HG03469 (cell line): ENCODE measurements at regions not wholly inside any gene's neighbourhood (a gene's known extent, or its start where the extent isn't known, plus 50 kb on each side); places are given as distances from the start of the nearest gene placed in this dataset.

Experiments used
- ATAC-seq: cut with Tn5 transposase; IDR thresholded peaks from one replicate; pipeline ENCODE4 v1.9.1; 2021; ENCODE audit warnings: mild to moderate bottlenecking, moderate library complexity, moderate number of reproducible peaks; ENCODE audit not compliant: unreplicated experiment

DNA sequence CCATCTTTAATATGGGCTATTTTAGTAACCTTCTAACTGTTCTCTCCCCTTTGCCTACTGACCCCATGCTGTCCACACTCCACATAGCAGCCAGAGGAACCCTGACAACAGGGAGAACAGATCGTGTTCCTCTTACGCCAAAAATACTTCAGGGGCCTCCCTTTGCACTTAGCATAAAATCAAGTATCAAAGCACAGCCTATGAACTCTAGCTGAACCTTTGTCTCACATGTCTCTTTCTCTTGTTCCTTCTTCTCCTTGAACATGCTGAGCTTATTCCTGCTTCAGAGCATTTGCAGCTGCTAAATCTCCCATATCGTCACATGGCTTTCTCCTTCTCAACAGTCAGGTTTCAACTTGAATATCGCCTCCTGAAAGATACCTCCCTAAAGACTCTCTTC is 698.8 kb upstream of the C9orf72 start:
- no peak for ATAC-seq

DNA sequence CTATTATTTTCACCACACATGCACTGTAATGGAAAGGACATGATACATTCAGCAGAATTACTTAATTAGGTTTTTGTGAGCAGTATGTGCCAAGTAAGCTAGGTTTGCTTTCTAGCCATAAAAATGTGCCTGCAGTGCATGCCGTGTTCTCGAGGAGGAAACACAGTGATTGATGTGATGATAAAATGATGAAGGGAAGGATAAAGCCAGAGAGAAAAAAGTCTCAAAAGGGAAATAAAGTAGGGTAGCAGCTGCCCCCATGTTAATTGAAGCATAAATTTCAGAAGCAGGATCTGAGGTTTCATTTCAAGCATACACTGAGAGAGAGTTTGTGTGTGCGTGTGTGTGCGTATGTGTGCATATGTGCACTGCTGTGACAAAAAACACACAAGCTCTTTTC is 714.2 kb upstream of the C9orf72 start:
- no peak for ATAC-seq

DNA sequence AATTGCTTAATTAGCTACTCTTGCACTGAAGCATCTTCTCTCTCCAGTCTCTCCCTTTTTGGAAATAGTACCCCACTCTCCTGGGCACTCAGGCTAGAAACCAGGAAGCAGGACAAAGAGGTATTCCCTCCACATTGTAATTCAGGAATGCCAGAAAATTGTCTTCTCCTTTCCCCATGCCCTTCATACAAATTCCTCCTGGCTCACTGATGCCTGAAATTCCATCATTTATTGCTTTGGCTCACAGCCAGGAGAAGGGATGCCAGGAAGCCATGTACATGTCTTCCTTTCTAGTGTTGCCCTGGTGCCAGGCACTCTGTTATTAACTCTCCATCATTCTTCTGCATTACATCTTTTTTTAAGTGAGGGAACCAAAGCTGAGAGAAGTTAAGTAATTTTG is 716.5 kb upstream of the C9orf72 start:
- no peak for ATAC-seq

DNA sequence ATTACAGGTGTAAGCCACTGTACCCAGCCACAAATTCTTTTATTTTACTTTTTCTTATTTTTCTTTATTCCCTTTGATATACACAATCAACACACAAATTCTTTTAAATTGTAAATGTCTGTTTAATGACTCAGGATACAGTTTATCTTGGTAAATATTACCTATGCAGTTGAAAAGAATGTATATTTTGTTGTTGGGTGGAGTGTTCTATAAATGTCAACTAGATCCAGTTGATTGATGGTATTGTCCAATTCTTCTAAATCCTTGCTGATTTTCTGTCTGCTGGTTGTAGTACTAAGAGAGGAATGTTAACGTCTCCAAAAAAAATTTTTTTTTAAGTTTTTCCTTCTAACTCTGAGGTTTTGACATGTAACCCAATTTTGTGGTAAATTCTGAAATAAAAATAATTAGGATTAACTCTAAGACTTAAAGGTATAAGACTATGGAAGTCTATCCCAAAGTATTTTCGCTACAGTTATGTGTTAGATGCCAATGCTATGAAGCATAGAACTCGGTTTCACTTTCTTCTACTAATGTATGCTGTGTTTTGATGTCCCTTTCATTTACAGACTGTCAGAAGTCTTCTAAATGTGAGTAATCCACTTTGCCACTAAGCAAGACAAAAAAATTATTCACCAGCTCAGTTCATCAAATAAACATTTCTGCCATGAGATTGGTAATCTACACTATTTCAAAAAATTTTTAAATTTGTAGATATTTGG is 720.2 kb upstream of the C9orf72 start:
- no peak for ATAC-seq

DNA sequence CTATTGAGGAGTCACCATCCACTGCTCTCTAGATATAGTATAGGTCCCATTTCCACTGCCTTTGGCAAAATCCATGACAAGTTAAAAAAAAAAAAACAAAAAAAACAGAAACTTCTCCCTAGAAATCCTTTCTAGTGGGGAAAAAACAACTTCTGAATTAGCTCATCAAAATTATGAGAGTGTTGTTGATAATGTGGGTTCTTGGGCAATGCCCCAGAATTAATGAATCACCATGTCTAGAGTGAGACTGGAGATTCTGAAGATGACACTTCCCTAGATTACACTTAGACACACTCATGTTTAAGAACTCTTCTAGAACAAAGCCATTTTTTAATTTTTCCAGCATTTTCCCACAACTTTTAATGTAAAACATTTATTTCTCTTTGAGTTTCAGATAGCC is 728.0 kb upstream of the C9orf72 start:
- no peak for ATAC-seq

DNA sequence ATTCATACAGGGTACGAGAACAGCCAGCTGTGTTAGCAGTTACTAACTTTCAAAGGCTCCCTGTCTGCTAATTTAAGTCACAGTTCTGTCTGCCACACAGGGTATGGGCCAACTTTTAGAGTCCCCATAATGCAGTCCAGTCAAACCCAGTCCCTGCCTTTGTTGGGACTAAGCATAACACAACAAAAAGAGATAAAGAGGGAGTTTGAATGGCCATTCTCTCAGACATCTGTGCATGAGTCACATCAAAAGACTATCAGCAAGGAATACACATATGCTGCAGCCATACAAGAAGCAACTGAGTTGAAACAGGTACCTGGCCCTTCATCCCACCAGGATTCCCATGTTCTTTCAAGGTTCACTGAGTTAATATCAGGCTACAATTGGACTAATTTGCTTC is 744.5 kb upstream of the C9orf72 start:
- no peak for ATAC-seq

DNA sequence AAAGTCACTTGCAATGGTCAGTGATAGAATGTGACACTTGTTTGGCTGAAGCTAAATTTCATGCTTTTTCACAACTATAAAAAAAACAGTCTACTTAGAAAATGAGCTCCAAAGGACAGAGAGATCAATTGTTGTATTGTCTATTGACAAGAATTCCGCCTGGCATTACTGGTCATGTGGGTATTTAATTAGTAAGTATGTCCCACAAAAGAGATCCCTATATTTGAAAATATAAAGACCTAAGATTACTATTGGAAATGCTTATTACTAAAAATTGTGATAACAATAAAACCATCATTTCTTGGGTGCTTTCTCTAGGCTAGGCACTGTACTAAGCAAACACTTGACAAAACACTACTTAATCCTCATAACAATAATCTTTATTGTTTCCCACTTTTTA is 745.2 kb upstream of the C9orf72 start:
- no peak for ATAC-seq

DNA sequence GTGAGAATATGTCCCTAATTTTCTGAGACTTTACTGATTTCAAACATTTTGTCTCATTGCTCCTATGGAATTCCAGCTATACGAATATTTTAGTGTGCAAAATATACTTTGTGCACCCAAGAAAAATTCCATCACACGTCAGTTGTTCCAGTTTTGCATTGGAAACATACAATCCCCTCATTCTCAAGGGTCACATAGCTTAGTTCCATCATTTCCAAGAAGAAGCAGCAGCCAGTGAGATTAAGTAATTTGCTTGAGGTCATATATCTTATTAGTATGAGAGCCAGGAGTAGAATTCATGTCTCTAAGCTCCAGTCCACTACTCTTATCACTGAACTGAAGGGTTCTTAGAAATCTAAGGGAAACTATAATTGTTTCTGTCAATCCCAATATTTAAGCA is 746.7 kb upstream of the C9orf72 start:
- no peak for ATAC-seq

DNA sequence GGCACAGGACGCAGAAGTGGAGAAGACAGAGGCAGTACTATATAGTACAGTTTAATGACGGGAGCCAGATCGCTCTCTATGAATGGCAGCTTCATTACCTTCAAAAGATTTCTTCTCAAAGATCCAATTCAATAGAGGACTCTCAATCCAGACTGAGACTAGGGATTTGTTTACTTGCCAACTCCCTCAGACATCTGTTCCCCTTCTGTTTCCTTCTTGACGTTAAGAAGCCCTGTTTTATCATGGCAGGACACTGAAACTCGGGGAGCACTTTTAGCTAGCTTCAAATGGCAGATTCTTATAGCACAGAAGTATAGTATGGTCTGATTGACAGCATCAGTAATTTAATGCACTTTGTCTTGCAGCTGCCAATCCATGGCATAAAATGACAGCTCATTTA is 747.3 kb upstream of the C9orf72 start:
- no peak for ATAC-seq

DNA sequence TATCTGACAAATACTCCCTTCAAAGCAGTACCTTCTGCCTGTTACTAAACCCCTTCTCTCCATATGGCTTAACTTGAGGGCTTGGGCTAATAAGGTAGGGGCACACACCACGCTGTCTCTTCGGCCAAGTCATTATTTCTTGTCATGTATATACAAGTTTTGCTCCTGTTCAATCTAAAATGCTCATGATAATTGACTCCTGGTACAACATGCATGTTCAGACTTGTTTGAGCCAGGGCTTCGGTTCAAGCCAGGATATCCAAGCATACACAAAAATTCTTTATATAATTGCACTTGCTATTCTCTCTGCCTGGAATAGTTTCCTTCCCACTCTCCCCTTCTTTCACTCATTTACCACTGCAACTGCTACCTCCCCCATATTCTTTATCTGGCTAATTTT is 756.0 kb upstream of the C9orf72 start:
- no peak for ATAC-seq

DNA sequence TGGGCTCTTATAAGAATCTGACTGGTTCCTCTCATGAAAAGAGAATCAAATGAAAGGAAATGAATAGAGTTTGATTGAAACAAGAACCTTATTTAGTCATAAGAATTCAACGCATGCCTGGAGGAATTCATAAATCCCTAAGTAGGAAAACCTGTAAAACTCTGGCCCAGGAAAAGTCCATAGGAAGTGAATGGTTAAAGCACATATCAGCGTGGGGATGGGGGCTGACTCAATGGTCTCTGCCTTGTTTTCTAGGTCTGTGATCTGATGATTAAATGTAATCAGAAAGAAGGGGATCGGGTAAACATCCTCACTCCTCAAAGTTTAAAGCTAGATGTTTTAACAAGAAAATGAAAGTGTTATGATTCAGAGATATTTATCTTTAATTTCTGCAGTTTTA is 759.4 kb upstream of the C9orf72 start:
- no peak for ATAC-seq

DNA sequence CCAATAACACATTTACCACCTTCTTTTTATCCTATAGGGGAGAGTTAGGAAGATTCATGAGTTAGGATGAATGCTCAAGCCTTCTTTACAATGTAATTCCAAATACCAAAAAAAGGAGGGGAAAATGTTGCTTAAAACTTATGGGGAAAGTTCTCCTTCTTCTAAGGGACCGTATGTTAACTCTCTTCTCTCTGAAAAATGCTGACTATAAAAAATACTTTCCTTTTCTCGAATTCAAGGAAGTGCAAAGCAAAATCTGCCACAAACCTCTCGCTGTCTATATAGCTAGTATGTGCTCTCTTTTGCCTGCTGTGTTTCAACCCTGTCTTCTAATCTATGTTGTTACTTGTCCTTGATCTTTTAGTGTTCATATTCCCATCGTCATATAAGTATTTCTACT is 768.6 kb upstream of the C9orf72 start:
- no peak for ATAC-seq

DNA sequence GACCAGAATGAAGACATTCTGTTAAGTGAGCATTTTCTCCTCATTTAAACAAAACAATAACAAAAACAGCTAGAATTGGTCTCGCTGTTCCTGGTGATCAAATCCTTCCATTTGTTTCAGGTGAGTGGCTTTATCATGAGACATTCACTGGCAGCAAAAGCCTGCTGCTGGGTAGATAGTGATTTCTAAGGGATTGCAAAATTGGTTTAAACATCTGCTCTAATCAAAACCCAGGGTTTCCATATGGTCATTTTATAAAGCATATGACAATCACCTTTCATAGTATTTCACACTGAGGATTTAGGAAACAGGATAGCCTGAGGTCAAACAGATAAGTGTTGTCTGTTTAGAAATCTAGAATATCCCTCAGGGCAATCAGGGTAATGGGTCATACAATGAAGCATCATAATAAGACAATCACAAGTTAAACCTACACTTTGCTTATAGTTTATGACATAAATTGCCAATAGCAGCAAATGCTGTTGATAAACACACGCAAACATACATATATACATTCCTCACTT is 769.6 kb upstream of the C9orf72 start:
- ATAC-seq: no peak

DNA sequence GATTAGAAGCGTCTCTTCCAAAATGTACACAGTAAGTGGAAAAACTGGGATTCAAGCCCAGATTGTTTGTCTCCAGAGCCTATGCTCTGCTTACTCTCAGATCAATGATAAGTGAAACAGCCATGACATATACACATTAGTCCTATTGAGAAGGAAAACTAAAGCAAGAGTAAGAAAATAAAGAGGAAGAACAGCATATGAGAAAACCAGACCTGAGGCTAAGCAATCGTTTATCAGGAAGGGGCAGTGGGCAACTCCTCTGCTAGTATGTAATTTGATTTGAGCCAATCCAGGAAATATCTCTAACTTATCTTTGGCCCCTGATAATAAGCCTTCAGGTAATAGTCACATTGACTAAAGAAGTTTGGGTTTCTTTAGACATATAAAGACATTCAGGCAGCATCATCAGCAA is 789.9 kb upstream of the C9orf72 start:
- no peak for ATAC-seq

DNA sequence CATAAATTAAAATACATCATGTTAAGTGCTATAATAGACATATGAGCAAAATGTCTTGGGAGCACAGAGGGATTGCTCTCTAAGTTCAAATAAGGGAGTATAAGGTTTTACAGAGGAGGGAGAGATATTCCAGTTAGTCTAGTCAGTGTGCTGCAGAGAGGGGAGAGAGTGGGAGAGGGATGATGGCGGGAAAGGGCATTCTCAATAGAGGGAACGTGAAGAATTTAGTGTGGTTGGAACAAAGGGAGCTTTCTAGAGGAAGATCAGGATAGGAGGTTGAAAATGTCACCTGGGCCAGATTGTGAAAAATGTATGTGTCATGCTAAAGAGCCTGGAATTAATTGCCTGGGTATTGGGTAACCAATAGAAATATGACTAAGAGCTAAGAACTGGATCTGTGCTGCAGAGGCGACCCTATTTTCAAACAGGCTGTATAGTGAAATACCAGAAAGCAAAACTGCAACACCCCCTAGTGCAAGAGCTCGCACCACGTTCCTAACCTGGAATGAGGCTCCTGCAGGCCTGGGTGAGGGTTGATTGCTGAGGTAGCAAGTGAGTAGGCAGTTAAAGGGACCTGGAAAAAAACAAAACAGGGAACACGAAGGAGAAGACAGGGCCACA is 791.8 kb upstream of the C9orf72 start:
- no peak for ATAC-seq

DNA sequence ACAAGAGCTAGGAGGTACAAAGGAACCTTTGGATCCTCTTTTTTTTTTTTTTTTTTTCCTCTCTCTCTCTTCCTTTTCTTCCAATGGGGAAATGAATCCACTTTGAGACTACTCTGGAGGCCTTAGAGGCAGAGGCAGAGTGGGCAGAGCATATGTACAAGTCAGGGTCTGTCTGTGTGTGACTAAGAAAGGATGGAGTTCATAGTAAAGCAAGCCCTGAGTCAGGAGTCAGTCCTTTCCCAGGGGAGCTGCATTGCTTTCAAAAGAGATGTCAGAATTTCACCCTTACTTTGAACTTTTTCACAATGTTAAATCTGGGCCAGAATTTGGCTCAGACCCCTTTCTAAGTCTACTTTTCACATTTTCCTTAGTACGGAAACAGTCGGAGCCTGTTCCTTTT is 792.4 kb upstream of the C9orf72 start:
- no peak for ATAC-seq

DNA sequence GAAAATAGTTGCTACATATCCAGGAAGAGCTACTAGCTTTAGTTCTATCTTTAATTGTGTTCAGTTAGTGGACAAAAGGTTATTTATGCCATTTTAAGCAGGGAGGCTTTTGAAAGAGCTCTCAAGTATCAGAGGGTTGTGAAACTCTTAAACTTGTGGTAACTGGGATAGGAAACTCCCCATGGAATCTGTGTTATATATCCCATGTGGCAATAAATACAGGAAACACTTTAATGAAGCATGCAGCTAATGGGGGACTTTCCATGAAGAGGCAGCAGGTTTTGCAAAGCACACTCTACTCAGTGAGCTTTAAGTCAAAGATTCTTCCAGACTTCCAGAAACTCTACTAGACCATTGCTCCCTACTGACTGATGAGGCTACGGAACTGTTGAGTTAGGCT is 805.0 kb upstream of the C9orf72 start:
- ATAC-seq: no peak

DNA sequence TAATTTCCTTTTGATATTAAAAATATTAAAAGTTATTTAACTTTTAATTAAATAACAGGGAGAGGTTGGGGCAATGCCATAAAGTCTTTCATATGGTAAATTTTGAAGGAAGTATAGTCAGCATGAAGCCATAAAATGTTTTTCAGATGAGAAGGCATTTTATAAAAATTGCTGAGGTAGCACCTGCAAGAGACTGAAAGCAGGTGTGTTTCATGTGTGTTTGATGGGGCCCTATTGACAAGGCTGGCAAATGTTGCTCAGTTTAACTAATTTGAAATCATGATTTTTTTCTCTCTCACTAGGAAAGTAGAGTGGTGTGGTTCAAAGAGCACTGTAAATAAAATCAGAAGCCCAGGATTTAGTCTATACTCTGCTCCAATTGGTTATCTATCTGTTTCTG is 805.8 kb upstream of the C9orf72 start:
- no peak for ATAC-seq

DNA sequence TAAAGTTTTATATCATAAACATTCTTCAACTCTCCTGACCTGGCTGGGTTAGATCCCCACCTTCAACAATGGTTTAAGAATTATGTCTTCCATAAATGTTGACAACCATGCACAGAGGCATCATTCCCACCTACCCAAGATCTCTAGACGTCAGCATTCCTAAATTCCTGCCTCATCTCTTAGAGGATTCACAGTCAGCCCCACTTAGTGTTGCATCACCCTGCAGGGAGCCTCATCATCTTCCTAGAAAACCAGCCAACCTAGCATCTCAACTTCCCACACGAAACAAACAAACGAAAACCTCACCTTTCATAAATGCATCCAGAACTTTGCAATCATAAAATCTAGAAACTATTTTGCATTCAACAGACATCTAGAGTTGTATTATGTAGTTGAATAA is 816.1 kb upstream of the C9orf72 start:
- ATAC-seq: no peak

DNA sequence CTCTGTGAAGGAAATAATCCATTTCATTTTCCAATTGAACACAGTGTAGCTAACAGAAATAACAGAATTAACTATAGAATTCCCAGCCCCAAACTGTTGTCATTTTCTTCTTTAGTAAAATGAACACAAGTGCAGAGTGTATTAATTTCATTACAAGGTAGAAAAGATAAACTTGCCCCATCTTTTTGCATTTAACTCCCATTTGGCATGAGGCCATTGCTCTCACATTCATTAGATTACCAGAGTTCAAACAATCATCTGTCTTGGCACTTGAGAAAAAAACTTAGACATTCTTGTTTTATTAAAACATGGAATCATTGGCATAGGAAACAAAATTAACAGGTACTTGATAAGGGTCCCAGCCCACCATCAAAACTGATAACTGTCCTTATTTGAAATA is 821.5 kb upstream of the C9orf72 start:
- ATAC-seq: no peak

DNA sequence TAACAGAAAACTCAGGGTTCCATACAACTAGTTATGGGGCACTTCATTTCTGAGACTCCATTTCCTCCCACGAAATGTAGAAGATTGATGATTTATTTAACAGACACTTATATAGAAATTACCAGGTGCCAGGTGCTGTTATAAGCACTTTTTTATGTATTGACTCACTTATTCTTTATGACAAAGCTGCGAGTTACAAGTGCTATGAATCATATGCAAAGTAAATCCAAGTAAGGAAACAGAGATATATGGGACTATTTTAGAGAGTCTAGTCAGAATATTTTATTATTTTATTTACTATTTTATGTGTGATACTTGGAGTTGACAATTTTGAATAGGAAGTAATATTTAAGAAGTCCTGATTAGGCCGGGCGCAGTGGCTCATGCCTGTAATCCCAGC is 822.8 kb upstream of the C9orf72 start:
- ATAC-seq: no peak

DNA sequence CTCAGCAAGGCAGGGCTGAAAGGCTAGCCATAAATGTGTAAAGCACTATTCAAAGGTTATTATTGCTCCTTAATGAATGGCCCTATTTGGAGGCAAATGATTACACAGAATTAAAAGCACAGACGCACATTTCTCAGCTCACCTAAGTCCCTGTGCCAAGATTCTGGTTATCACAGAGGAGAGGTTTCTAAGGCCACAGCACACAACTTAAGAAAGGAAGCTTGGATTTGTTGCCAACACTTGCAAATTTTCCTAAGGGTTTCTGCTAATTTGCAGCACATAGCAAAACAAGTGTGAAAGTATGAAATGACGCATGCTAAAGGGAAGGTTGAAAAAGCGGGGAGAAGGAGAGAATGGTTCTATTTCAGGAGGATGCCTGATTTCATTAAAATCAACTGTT is 834.1 kb upstream of the C9orf72 start:
- no peak for ATAC-seq

DNA sequence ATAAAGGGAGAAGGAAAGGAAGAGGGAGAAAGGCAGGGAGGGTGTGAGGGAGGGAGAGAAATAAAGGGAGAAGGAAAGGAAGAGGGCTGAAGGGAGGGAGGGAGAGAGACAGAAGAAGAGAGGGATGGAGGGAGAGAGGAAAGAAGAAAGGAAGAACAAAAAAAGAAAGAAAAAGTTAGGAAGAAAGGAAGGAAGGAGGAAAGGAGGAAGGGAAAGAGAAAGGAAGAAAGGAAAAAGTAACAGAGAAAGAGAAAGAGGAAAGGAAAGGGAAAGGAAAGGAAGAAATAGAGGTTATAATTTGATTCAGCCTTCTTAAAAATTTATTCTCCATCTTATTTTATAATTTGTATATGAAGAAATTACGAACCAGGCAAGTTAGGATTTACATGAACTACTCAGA is 836.6 kb upstream of the C9orf72 start:
- no peak for ATAC-seq
